COLO668 (cell line): ENCODE measurements at regions not wholly inside any gene's neighbourhood (a gene's known extent, or its start where the extent isn't known, plus 50 kb on each side); places are given as distances from the start of the nearest gene placed in this dataset.
"Not testable (repeated sequence)": the region's sequence is repeated elsewhere in the genome, so short reads cannot be mapped to it uniquely, and the experiment has no call there.

Source experiments
- DNase-seq: peaks from one replicate; lab custom pipeline; 2025; ENCODE audit not compliant: unreplicated experiment; lab: John Stamatoyannopoulos, UW

- DNase-seq, result no peak
Observed at GRCh38 chr13:111658145-111659100, 338.0 kb downstream of the TEX29 start.

DNA sequence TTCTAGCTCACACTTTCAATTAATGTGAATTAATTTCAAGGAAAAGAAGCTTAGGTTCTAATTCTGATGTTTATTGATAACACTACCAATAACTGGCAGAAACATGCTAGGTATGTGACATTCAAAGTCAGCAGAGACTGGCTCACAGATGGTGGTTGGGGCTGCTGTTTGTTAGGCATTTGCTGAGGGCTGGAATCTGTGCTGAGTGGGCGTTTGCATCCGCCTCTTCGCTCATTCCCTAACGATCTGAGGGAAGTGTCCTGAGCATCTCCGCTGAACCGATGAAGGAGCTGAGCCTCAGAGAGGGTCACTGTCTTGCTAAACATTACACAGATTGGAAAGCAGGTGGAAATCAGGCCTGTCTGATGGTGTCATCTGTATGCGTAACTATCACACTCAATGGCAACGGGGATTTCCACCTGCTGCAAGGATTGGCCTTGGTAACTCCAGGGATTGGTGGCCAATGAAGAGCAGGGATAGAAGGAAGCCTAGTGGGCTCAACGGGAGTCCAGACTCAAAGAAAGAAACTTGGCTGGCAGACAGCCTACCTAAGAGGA is 338.9 kb downstream of the TEX29 start:
- peak; percentile 45 for DNase-seq

DNA sequence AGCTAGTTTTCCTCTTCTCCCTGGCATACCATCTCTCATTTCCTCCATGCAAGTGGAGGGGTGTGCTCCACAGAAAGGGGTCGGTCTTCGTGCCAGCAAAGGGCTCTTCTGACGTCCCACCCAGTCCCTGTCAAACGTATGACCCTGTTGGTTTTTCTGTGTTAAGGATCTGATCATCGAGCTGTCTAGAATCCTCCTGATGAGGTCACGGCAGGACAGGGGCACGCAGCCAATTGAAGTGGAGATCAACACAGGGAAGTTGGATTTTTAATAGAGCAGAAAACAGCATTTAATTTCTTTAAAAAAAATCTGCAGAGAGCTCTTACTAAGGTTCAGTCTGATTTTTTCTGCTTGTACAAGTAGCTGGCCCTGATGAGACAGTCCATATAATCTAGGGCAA is 339.4 kb downstream of the TEX29 start:
- DNase-seq, result no peak

GRCh38 chr13:111661052-111661451 is 340.6 kb downstream of the TEX29 start:
- DNase-seq, result no peak

GRCh38 chr13:111661776-111662175 is 341.3 kb downstream of the TEX29 start:
- no peak for DNase-seq

GRCh38 chr13:111662451-111662850 is 342.0 kb downstream of the TEX29 start:
- DNase-seq, result no peak

GRCh38 chr13:111662895-111663294 is 342.5 kb downstream of the TEX29 start:
- no peak for DNase-seq

DNA sequence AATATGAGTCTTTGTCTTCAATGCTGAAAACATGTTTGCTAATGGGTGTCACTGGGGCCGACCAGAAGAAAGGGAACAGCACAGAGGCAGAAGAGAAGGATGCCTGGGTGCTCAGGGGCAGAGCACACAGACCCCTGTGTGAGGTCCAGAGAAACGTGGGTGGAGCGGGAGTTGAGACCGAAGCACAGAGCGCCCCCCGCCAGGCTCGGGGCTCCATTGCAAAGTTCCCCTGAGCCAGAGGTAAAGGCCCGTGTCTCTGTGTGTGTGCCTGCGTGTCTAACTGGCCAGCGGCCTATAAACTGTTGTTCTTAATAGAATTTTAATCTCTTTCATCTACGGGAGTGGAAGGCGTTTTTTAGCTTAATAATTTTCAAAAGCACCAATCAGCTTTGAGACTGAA is 343.1 kb downstream of the TEX29 start:
- DNase-seq, result no peak

DNA sequence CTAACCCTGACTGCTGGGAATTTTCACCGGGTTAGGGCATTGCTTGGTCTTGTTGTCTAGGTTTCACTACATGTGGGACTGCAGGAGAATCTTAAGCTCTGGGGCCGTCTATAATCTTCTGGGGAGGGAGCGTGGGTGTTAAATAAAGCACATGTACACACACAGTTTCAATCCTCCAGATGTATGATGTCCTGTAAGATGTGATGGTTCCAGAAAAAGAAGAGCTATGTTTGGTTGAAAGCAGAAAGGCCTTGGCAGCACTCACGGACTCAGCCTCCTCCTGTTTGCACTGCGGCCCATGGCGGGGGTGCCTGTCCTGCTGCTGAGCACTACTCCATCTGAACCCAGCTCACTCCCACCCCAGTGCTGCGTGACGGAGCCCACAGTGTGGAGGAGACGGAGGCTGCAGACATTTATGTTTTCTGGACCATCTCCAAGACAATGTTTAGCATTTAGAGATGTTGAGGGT is 343.5 kb downstream of the TEX29 start:
- no peak for DNase-seq

DNA sequence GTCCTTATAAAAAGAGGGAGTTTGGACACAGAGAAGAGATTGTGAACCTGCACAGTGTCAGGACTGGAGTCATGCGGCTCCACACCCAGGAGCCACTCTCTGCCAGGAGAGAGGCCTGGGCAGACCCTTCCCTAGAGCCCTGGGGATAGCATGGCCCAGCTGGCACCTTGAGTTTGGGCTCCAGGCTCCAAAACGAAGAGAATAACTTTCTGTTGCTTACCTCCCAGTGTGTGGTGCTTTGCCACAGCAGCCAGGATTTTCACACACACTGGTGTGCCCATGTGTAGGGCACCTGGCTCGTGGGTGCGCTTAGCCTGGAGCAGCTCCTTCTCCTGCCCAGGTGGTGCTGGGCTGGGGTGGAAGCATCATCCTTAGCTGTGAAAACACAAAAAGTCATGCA is 344.3 kb downstream of the TEX29 start:
- DNase-seq, result no peak

DNA sequence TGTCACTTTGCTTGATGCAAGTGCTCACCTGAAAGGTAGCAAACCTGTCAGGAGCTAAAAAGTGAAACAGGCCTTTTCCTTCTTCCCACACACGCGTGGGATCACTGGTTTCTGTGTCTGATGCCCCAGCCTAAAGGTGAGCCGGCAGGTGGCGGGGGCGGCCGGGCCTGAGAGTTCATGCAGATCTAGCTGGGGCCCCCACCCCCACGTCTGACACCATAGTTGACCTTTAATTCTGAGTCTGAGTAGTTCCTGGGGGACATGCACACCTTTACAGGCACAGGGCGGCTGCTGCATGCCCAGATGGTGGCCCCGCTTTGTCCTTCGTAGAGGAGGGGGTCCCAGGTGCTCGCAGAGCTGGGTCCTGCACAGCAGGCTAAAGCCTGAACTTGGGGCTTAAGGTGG is 345.3 kb downstream of the TEX29 start:
- no peak for DNase-seq

DNA sequence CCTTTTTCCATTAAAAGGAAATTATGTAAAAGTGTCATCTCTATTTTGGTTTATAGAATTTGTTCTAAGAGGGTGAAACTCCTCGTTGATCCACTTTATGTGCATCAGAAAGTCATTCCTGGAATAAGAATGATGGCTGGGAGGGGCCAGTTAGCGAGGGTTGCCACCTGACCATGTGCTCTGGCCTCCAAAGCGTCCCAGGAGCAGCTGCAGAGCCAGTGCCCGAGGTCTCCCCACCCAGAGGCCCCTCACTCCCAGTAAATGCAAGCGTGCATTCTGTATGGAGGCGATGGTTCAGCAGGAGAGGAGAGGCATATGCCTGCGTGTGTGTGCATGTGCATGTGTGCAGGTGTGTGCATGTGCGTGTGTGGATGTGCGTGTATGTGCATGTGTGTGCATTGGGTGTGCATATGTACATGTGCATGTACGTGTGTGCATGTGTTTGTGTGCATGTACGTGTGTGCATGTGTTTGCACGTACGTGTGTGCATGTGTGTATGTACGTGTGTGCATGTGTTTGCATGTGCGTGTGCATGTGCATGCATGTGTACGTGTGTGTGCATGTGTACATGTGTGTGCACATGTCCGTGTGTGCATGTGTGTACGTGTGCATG is 345.8 kb downstream of the TEX29 start:
- DNase-seq, result no peak

DNA sequence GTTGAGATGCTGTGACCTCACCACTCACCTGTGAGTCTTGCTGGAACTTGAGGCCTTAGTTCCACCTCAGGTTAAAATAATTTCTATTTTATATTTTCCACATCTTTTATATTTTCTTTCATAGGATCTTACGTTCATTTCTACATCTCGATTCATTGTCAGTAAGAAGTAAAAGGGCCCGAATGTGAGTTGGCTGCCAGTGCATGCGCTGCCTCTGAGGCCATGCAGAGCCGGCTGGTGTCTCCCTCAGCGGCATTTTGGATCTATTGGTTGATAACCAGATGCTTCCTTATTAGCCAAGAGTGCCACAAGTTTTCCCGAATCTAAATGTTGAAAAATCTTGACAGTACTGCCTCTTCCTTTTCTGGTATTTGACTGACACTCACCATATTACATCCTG is 347.3 kb downstream of the TEX29 start:
- DNase-seq, result no peak

DNA sequence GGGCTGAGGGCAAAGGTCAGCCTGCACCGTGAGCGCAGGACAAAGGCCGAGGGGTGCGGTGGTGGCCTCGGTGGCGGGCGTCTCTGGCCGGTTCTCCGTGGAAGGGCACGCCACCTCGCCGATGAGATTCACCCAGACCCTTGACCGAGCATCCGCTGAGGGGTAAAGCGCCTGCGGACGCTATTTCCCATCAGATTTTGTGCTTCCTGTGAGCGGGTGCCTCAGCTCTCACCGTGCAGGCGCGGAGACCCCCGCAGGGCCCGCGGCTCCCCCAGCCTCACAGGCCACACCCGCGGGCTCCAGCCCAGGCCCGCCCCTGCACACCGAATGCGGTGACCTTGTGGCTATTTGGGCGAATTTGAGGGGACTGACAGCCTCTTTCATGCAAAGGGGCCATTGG is 348.0 kb downstream of the TEX29 start:
- no peak for DNase-seq

DNA sequence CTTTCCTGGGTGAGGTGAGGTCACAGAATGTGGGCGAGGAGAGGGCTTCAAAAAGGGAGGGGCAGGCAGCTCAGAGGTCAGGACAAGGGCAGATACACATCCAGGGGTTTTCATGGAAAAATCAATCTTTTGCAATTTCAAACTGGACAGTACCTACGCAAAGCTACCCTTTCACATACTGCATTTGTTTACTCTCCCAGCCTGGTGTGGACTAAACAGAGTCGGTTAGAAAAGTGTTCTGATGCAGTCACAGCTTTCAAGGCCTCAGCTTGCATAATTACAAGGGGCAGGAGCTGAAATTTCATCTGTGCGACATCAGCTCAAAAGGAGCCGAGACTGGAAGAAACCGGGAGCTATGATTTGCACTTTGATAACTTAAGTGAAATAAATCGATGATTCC is 351.8 kb downstream of the TEX29 start:
- DNase-seq, result not testable (repeated sequence)

GRCh38 chr13:111678120-111678882 is 357.9 kb downstream of the TEX29 start:
- not testable (repeated sequence) for DNase-seq

GRCh38 chr13:111679645-111680044 is 359.2 kb downstream of the TEX29 start:
- not testable (repeated sequence) for DNase-seq

- DNase-seq, result not testable (repeated sequence)
Observed at GRCh38 chr13:111680100-111680499, 359.7 kb downstream of the TEX29 start.

DNA sequence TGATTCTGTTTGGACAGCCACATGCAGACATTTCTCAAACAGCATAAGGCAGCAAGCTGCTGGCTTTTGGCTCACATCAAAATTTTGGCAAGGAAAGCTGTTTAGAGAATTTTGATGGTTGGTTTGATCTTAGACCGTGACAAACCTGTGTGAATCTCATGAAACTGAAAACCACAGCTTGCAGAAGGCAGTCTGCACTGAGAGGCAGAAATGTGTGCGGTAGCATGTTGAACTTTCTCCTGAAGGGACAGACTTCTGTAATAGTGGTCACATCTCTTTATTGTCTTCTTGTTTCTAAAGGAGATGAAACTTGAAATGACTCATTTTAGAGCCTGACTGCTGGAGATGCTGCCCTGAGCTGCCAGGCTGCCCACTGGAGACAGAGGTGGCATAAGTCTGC is 371.6 kb downstream of the TEX29 start:
- not testable (repeated sequence) for DNase-seq

DNA sequence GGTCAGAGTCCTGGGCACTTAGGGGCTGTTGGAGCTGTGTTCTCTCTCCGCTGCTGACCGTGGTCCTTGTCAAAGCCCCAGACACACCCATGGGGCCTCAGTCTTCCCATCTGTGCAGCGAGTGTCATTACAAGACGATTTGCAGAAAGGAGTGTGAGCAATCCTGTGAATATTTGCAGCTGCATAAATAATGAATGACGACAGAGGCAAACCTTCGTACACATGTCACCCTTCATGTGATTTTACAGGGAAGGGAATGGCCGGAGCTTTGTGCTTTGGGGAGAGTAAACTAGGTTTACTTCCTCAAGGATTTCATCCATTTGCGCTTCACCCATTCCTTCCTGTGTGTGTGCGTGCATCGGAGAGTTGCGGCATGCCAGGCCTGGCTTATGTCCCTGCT is 370.8 kb upstream of the SOX1 start:
- not testable (repeated sequence) for DNase-seq

GRCh38 chr13:111702059-111702458 is 364.9 kb upstream of the SOX1 start:
- DNase-seq, result not testable (repeated sequence)
